ENCODE measurements at regions not wholly inside any gene's neighbourhood (a gene's known extent, or its start where the extent isn't known, plus 50 kb on each side); places are given as distances from the start of the nearest gene placed in this dataset.

- Histone ChIP-seq H3K9ac (ENCODE audit: low read depth in 1 of 2, low read length in 2 of 2) (no peak overlapping the region), H3K4me3 (ENCODE audit: low read length in 2 of 2) (no peak overlapping the region), H3K27me3 (ENCODE audit: control insufficient read depth in 2 of 2, insufficient read depth in 2 of 2, low read length in 2 of 2) (no peaks in the 10 kb centered on the region), H3K4me1 (ENCODE audit: control insufficient read depth in 2 of 2, insufficient read depth in 2 of 2, low read length in 2 of 2) (no peaks in the 10 kb centered on the region), H3K36me3 (ENCODE audit: control insufficient read depth in 2 of 2, insufficient read depth in 2 of 2, low read length in 2 of 2) (no peaks in the 10 kb centered on the region), H3K9me3 (ENCODE audit: control insufficient read depth in 2 of 2, low read length in 2 of 2) (no peaks in the 10 kb centered on the region), H3K27ac (ENCODE audit: low read depth in 2 of 2, low read length in 2 of 2) (no peak overlapping the region)
Measured at GRCh38 chrX:98362630-98363029, 1478.9 kb downstream of the RPA4 start.

- H3K9me3 ChIP-seq (ENCODE audit: control insufficient read depth in 2 of 2, low read length in 2 of 2), result no peaks in the 10 kb centered on the region
- no peaks in the 10 kb centered on the region for H3K4me1 ChIP-seq (ENCODE audit: control insufficient read depth in 2 of 2, insufficient read depth in 2 of 2, low read length in 2 of 2)
- no peaks in the 10 kb centered on the region for H3K36me3 ChIP-seq (ENCODE audit: control insufficient read depth in 2 of 2, insufficient read depth in 2 of 2, low read length in 2 of 2)
- no peak overlapping the region for H3K27ac ChIP-seq (ENCODE audit: low read depth in 2 of 2, low read length in 2 of 2)
- no peak overlapping the region for H3K4me3 ChIP-seq (ENCODE audit: low read length in 2 of 2)
- no peaks in the 10 kb centered on the region for H3K27me3 ChIP-seq (ENCODE audit: control insufficient read depth in 2 of 2, insufficient read depth in 2 of 2, low read length in 2 of 2)
- no peak overlapping the region for H3K9ac ChIP-seq (ENCODE audit: low read depth in 1 of 2, low read length in 2 of 2)
Measured at GRCh38 chrX:98371994-98372393, 1488.3 kb downstream of the RPA4 start.

DNA sequence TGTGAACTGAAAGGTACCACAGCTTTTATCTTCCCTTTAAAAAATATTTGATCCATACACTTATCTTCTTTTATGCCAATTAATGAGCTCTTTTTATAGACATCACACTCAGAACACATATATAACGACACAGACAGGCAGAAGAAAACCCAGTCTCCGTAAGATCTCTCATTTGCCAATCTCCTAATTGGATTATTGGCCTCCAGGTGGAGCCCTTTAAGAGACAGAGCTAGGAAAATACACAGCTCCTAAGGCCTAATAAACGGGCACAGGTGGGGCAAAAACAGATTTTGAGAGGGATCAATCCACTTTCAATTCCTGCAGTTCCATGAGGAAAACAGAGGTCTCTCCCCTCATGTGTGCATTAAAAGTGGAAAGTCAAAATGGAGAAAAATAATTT lies 1495.4 kb downstream of the RPA4 start:
- Histone ChIP-seq H3K4me3 (ENCODE audit: low read length in 2 of 2) (no peak overlapping the region), H3K27ac (ENCODE audit: low read depth in 2 of 2, low read length in 2 of 2) (no peak overlapping the region), H3K4me1 (ENCODE audit: control insufficient read depth in 2 of 2, insufficient read depth in 2 of 2, low read length in 2 of 2) (no peaks in the 10 kb centered on the region), H3K9me3 (ENCODE audit: control insufficient read depth in 2 of 2, low read length in 2 of 2) (no peaks in the 10 kb centered on the region), H3K9ac (ENCODE audit: low read depth in 1 of 2, low read length in 2 of 2) (no peak overlapping the region), H3K27me3 (ENCODE audit: control insufficient read depth in 2 of 2, insufficient read depth in 2 of 2, low read length in 2 of 2) (no peaks in the 10 kb centered on the region), H3K36me3 (ENCODE audit: control insufficient read depth in 2 of 2, insufficient read depth in 2 of 2, low read length in 2 of 2) (no peaks in the 10 kb centered on the region)

- Histone ChIP-seq H3K4me3 (ENCODE audit: low read length in 2 of 2) (no peak overlapping the region), H3K9me3 (ENCODE audit: control insufficient read depth in 2 of 2, low read length in 2 of 2) (no peaks in the 10 kb centered on the region), H3K9ac (ENCODE audit: low read depth in 1 of 2, low read length in 2 of 2) (no peak overlapping the region), H3K27ac (ENCODE audit: low read depth in 2 of 2, low read length in 2 of 2) (no peak overlapping the region), H3K4me1 (ENCODE audit: control insufficient read depth in 2 of 2, insufficient read depth in 2 of 2, low read length in 2 of 2) (no peaks in the 10 kb centered on the region), H3K27me3 (ENCODE audit: control insufficient read depth in 2 of 2, insufficient read depth in 2 of 2, low read length in 2 of 2) (no peaks in the 10 kb centered on the region), H3K36me3 (ENCODE audit: control insufficient read depth in 2 of 2, insufficient read depth in 2 of 2, low read length in 2 of 2) (no peaks in the 10 kb centered on the region)
Measured at GRCh38 chrX:98380106-98380505, 1496.4 kb downstream of the RPA4 start.

- H3K9me3 ChIP-seq (ENCODE audit: control insufficient read depth in 2 of 2, low read length in 2 of 2), result no peaks in the 10 kb centered on the region
- H3K27me3 ChIP-seq (ENCODE audit: control insufficient read depth in 2 of 2, insufficient read depth in 2 of 2, low read length in 2 of 2), result no peaks in the 10 kb centered on the region
- H3K4me1 ChIP-seq (ENCODE audit: control insufficient read depth in 2 of 2, insufficient read depth in 2 of 2, low read length in 2 of 2), result no peaks in the 10 kb centered on the region
- no peak overlapping the region for H3K4me3 ChIP-seq (ENCODE audit: low read length in 2 of 2)
- H3K9ac ChIP-seq (ENCODE audit: low read depth in 1 of 2, low read length in 2 of 2), result no peak overlapping the region
- H3K27ac ChIP-seq (ENCODE audit: low read depth in 2 of 2, low read length in 2 of 2), result no peak overlapping the region
- H3K36me3 ChIP-seq (ENCODE audit: control insufficient read depth in 2 of 2, insufficient read depth in 2 of 2, low read length in 2 of 2), result no peaks in the 10 kb centered on the region
Measured at GRCh38 chrX:98380556-98380955, 1496.8 kb downstream of the RPA4 start.

GRCh38 chrX:98398542-98398941 lies 1514.8 kb downstream of the RPA4 start:
- H3K27ac ChIP-seq (ENCODE audit: low read depth in 2 of 2, low read length in 2 of 2), result no peak overlapping the region
- H3K4me3 ChIP-seq (ENCODE audit: low read length in 2 of 2), result no peak overlapping the region
- no peaks in the 10 kb centered on the region for H3K36me3 ChIP-seq (ENCODE audit: control insufficient read depth in 2 of 2, insufficient read depth in 2 of 2, low read length in 2 of 2)
- H3K27me3 ChIP-seq (ENCODE audit: control insufficient read depth in 2 of 2, insufficient read depth in 2 of 2, low read length in 2 of 2), result no peaks in the 10 kb centered on the region
- H3K9me3 ChIP-seq (ENCODE audit: control insufficient read depth in 2 of 2, low read length in 2 of 2), result no peaks in the 10 kb centered on the region
- no peak overlapping the region for H3K9ac ChIP-seq (ENCODE audit: low read depth in 1 of 2, low read length in 2 of 2)
- H3K4me1 ChIP-seq (ENCODE audit: control insufficient read depth in 2 of 2, insufficient read depth in 2 of 2, low read length in 2 of 2), result no peaks in the 10 kb centered on the region

DNA sequence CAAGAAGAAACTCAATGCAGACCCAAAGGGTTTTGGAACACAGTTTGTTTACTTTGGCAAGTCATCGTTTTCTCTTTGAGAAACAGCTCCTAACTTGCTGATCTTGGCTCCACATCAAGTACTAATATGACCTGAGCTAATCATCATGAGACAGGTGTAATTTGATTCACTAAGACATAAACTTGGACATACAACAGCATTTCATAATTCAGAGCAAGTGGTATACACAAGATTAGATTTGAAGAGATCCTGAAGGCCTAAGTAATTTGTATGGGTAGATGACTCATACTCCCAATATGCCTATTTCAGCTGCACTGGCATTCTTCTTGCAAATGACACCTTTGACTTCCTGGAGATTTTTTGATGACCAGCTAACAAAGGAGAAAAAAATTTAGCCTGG lies 1521.7 kb downstream of the RPA4 start:
- Histone ChIP-seq H3K27ac (ENCODE audit: low read depth in 2 of 2, low read length in 2 of 2) (no peak overlapping the region), H3K9ac (ENCODE audit: low read depth in 1 of 2, low read length in 2 of 2) (no peak overlapping the region), H3K27me3 (ENCODE audit: control insufficient read depth in 2 of 2, insufficient read depth in 2 of 2, low read length in 2 of 2) (no peaks in the 10 kb centered on the region), H3K9me3 (ENCODE audit: control insufficient read depth in 2 of 2, low read length in 2 of 2) (no peaks in the 10 kb centered on the region), H3K4me1 (ENCODE audit: control insufficient read depth in 2 of 2, insufficient read depth in 2 of 2, low read length in 2 of 2) (no peaks in the 10 kb centered on the region), H3K4me3 (ENCODE audit: low read length in 2 of 2) (no peak overlapping the region), H3K36me3 (ENCODE audit: control insufficient read depth in 2 of 2, insufficient read depth in 2 of 2, low read length in 2 of 2) (no peaks in the 10 kb centered on the region)

GRCh38 chrX:98407584-98407983 lies 1523.9 kb downstream of the RPA4 start:
- Histone ChIP-seq H3K9ac (ENCODE audit: low read depth in 1 of 2, low read length in 2 of 2) (no peak overlapping the region), H3K4me1 (ENCODE audit: control insufficient read depth in 2 of 2, insufficient read depth in 2 of 2, low read length in 2 of 2) (no peaks in the 10 kb centered on the region), H3K4me3 (ENCODE audit: low read length in 2 of 2) (no peak overlapping the region), H3K9me3 (ENCODE audit: control insufficient read depth in 2 of 2, low read length in 2 of 2) (no peaks in the 10 kb centered on the region), H3K27ac (ENCODE audit: low read depth in 2 of 2, low read length in 2 of 2) (no peak overlapping the region), H3K27me3 (ENCODE audit: control insufficient read depth in 2 of 2, insufficient read depth in 2 of 2, low read length in 2 of 2) (no peaks in the 10 kb centered on the region), H3K36me3 (ENCODE audit: control insufficient read depth in 2 of 2, insufficient read depth in 2 of 2, low read length in 2 of 2) (no peaks in the 10 kb centered on the region)

DNA sequence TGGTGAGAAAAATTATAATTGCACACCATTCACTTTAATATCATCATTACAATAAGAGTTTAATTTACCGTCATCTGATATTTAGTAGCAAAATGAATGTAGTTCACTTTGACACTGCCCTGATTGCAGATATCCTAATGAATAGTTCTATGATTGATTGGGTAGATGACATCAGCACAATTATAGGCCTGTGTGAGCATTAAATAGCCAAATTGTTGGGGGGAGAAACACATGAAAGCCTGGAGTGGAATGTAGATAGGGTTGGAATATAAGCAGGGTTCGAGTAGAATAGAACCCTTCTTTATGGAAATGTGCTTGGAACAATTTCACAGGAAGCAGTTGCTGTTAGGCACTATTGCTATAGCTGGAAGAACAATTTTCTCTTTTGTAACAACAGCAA lies 1526.2 kb downstream of the RPA4 start:
- Histone ChIP-seq H3K27me3 (ENCODE audit: control insufficient read depth in 2 of 2, insufficient read depth in 2 of 2, low read length in 2 of 2) (no peaks in the 10 kb centered on the region), H3K9me3 (ENCODE audit: control insufficient read depth in 2 of 2, low read length in 2 of 2) (no peaks in the 10 kb centered on the region), H3K4me1 (ENCODE audit: control insufficient read depth in 2 of 2, insufficient read depth in 2 of 2, low read length in 2 of 2) (no peaks in the 10 kb centered on the region), H3K36me3 (ENCODE audit: control insufficient read depth in 2 of 2, insufficient read depth in 2 of 2, low read length in 2 of 2) (no peaks in the 10 kb centered on the region), H3K27ac (ENCODE audit: low read depth in 2 of 2, low read length in 2 of 2) (no peak overlapping the region), H3K9ac (ENCODE audit: low read depth in 1 of 2, low read length in 2 of 2) (no peak overlapping the region), H3K4me3 (ENCODE audit: low read length in 2 of 2) (no peak overlapping the region)

- H3K36me3 ChIP-seq (ENCODE audit: control insufficient read depth in 2 of 2, insufficient read depth in 2 of 2, low read length in 2 of 2), result no peaks in the 10 kb centered on the region
- no peak overlapping the region for H3K9ac ChIP-seq (ENCODE audit: low read depth in 1 of 2, low read length in 2 of 2)
- no peaks in the 10 kb centered on the region for H3K4me1 ChIP-seq (ENCODE audit: control insufficient read depth in 2 of 2, insufficient read depth in 2 of 2, low read length in 2 of 2)
- no peak overlapping the region for H3K4me3 ChIP-seq (ENCODE audit: low read length in 2 of 2)
- H3K9me3 ChIP-seq (ENCODE audit: control insufficient read depth in 2 of 2, low read length in 2 of 2), result no peaks in the 10 kb centered on the region
- no peaks in the 10 kb centered on the region for H3K27me3 ChIP-seq (ENCODE audit: control insufficient read depth in 2 of 2, insufficient read depth in 2 of 2, low read length in 2 of 2)
- no peak overlapping the region for H3K27ac ChIP-seq (ENCODE audit: low read depth in 2 of 2, low read length in 2 of 2)
Measured at GRCh38 chrX:98412058-98412457, 1528.3 kb downstream of the RPA4 start.

- no peaks in the 10 kb centered on the region for H3K4me1 ChIP-seq (ENCODE audit: control insufficient read depth in 2 of 2, insufficient read depth in 2 of 2, low read length in 2 of 2)
- H3K9ac ChIP-seq (ENCODE audit: low read depth in 1 of 2, low read length in 2 of 2), result no peak overlapping the region
- no peaks in the 10 kb centered on the region for H3K27me3 ChIP-seq (ENCODE audit: control insufficient read depth in 2 of 2, insufficient read depth in 2 of 2, low read length in 2 of 2)
- H3K4me3 ChIP-seq (ENCODE audit: low read length in 2 of 2), result no peak overlapping the region
- no peaks in the 10 kb centered on the region for H3K9me3 ChIP-seq (ENCODE audit: control insufficient read depth in 2 of 2, low read length in 2 of 2)
- no peak overlapping the region for H3K27ac ChIP-seq (ENCODE audit: low read depth in 2 of 2, low read length in 2 of 2)
- no peaks in the 10 kb centered on the region for H3K36me3 ChIP-seq (ENCODE audit: control insufficient read depth in 2 of 2, insufficient read depth in 2 of 2, low read length in 2 of 2)
Measured at GRCh38 chrX:98422536-98422935, 1538.8 kb downstream of the RPA4 start.

Measured in mucosa of rectum (tissue), 2 donors.